ENCODE measurements at regions not wholly inside any gene's neighbourhood (a gene's known extent, or its start where the extent isn't known, plus 50 kb on each side); places are given as distances from the start of the nearest gene placed in this dataset.

DNA sequence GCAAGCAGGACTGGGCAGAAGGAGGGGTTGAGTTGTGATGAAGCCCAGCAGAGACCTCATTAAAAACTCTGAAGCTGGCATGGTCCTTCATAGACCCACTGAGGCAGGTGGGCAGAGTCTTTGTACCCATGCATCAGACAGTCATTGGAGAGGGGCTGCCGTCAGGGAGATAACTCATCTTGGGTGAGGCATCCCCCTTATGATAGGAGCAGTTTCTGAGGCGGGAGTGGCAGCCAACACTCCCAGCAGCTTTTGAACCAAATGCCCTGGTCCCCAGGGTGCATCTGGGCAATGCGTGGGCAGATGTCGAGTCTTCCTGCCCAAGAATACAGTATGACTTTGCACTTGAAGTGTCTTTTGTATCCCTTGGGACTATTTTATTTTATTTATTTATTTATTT is 68.1 kb downstream of the HTR5A start:
- Histone ChIP-seq H3K4me3 (ENCODE audit: insufficient read length, low read depth) (no peak overlapping the region), H3K9ac (ENCODE audit: insufficient read length, low read depth) (no peak overlapping the region), H3K4me1 (ENCODE audit: insufficient read depth, insufficient read length) (peaks cover 6% of the 10 kb centered on the region), H3K9me3 (ENCODE audit: insufficient read depth, low read length) (no peaks in the 10 kb centered on the region), H3K27me3 (ENCODE audit: insufficient read depth, insufficient read length) (no peaks in the 10 kb centered on the region), H3K36me3 (ENCODE audit: insufficient read depth, insufficient read length, low read length) (no peaks in the 10 kb centered on the region)
- DNase-seq (ENCODE audit: low read depth, low spot score), result no peak
- TF ChIP-seq ZNF274 (IDR thresholded peaks at IDR 0.05; ENCODE audit: low read depth, low read length) (no peak), SUZ12 (IDR thresholded peaks at IDR 0.05; ENCODE audit: extremely low read depth, insufficient read depth, insufficient read length) (no peak), YY1 (IDR thresholded peaks at IDR 0.05; ENCODE audit: insufficient read depth, insufficient read length) (no peak)

DNA sequence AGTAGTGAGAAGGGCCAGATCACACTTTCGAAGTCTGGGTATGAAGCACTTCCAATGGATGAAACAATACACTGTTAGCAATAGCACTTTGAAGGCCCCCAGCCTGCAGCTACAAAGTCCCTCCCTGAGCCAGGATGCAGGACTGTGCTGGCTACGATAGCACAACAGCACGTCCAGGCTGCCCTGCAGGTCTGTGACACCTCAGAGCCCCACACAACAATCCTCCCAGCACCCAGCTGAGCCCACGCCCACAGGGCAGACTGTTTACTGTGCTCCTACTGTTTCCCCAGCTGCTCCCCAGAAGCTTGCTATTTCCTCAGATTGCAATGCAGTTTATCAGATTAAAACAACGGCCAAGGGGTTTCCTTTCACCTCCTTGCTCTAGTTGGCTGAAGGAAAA is 71.4 kb downstream of the HTR5A start:
- peaks cover 6% of the 10 kb centered on the region for H3K4me1 ChIP-seq (ENCODE audit: insufficient read depth, insufficient read length)
- peaks cover 3% of the 10 kb centered on the region for H3K27me3 ChIP-seq (ENCODE audit: insufficient read depth, insufficient read length)
- H3K36me3 ChIP-seq (ENCODE audit: insufficient read depth, insufficient read length, low read length), result no peaks in the 10 kb centered on the region
- H3K9me3 ChIP-seq (ENCODE audit: insufficient read depth, low read length), result no peaks in the 10 kb centered on the region
- no peak for DNase-seq (ENCODE audit: low read depth, low spot score)
- TF ChIP-seq ZNF274 (IDR thresholded peaks at IDR 0.05; ENCODE audit: low read depth, low read length) (no peak), YY1 (IDR thresholded peaks at IDR 0.05; ENCODE audit: insufficient read depth, insufficient read length) (no peak), SUZ12 (IDR thresholded peaks at IDR 0.05; ENCODE audit: extremely low read depth, insufficient read depth, insufficient read length) (no peak)
- H3K9ac ChIP-seq (ENCODE audit: insufficient read length, low read depth), result no peak overlapping the region
- no peak overlapping the region for H3K4me3 ChIP-seq (ENCODE audit: insufficient read length, low read depth)

DNA sequence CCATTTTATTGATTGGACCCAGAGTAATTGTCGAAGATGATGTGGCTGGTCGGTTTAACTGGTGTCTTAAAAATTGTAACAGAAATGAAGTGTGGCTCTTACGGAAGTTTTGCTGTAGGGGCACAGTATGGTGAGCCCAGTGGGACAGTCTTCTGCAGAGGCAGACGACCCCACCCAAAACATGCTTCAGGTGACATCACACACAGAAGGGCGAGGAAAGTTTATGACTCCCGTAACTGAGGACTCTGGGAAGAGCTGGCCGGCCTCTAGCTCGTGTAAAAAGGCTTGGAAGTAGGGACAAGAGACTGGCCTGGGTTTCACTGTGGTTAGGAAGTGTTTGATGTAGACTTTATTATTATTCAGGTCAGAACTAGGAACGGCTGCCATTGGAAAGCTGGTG is 73.3 kb downstream of the HTR5A start:
- Histone ChIP-seq H3K4me1 (ENCODE audit: insufficient read depth, insufficient read length) (peaks cover 6% of the 10 kb centered on the region), H3K4me3 (ENCODE audit: insufficient read length, low read depth) (no peak overlapping the region), H3K9ac (ENCODE audit: insufficient read length, low read depth) (no peak overlapping the region), H3K27me3 (ENCODE audit: insufficient read depth, insufficient read length) (peaks cover 3% of the 10 kb centered on the region), H3K9me3 (ENCODE audit: insufficient read depth, low read length) (no peaks in the 10 kb centered on the region), H3K36me3 (ENCODE audit: insufficient read depth, insufficient read length, low read length) (no peaks in the 10 kb centered on the region)
- no peak for DNase-seq (ENCODE audit: low read depth, low spot score)
- TF ChIP-seq YY1 (IDR thresholded peaks at IDR 0.05; ENCODE audit: insufficient read depth, insufficient read length) (no peak), ZNF274 (IDR thresholded peaks at IDR 0.05; ENCODE audit: low read depth, low read length) (no peak), SUZ12 (IDR thresholded peaks at IDR 0.05; ENCODE audit: extremely low read depth, insufficient read depth, insufficient read length) (no peak)

DNA sequence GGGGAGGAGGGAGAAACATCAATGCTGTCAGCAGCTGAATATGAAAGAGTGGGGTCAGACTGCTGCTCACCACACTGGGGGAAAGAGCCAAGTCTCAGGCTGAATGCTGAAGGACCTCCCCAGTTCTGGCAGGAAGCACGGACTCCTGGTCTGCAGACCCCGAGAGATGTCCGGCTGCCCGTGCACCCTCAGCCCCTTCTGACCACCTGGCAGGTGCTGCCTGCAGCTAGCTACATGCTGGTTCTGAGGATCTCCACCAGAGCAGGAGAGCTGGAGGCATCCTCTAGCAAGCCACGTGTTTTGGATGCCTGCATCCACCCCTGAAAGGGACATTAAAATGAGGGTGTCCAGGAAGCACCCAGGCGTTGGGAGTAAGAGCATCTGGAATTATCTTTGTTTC is 74.2 kb downstream of the HTR5A start:
- TF ChIP-seq SUZ12 (IDR thresholded peaks at IDR 0.05; ENCODE audit: extremely low read depth, insufficient read depth, insufficient read length), result no peak
- TF ChIP-seq ZNF274 (IDR thresholded peaks at IDR 0.05; ENCODE audit: low read depth, low read length), result no peak
- TF ChIP-seq YY1 (IDR thresholded peaks at IDR 0.05; ENCODE audit: insufficient read depth, insufficient read length), result no peak
- Histone ChIP-seq H3K27me3 (ENCODE audit: insufficient read depth, insufficient read length) (peaks cover 3% of the 10 kb centered on the region), H3K4me3 (ENCODE audit: insufficient read length, low read depth) (no peak overlapping the region), H3K9ac (ENCODE audit: insufficient read length, low read depth) (no peak overlapping the region), H3K4me1 (ENCODE audit: insufficient read depth, insufficient read length) (peaks cover 6% of the 10 kb centered on the region), H3K9me3 (ENCODE audit: insufficient read depth, low read length) (no peaks in the 10 kb centered on the region), H3K36me3 (ENCODE audit: insufficient read depth, insufficient read length, low read length) (no peaks in the 10 kb centered on the region)
- DNase-seq (ENCODE audit: low read depth, low spot score), result no peak

DNA sequence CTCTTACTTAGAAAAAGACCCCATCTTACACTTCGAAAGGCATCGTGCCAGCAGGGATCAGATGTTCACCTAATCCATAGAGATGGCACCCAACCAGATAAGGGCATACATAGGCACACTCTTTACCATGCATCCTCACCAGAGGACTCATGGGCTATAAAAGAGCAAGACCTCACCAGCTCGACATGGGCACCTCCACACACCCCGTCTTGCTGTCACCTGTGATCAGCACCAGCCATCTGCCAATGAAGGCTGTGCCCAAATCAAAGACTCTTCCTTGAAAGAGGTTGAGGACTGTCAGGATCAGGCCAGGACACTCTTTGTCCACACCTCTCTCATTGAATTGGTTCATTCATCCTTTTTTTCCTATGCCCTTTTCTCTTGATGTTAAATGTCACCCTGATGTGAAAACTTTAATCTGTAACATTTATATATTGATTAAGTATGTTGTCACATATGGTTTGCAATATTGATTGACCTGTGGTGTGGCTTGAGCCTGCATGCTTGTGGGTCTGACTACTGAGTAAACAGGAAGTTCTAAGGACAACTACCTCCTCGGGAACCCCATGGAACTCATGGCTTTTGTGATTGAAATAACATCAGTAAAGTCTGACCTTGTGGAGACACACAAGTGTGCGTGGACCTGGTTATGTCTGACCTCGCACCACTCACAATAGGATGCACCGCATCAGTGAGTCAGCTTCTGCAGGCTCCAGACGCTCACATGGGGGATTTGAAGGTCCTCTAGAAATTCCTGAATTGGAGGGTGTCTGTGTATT is 75.5 kb downstream of the HTR5A start:
- no peaks in the 10 kb centered on the region for H3K9me3 ChIP-seq (ENCODE audit: insufficient read depth, low read length)
- H3K27me3 ChIP-seq (ENCODE audit: insufficient read depth, insufficient read length), result peaks cover 3% of the 10 kb centered on the region
- TF ChIP-seq ZNF274 (IDR thresholded peaks at IDR 0.05; ENCODE audit: low read depth, low read length) (no peak), SUZ12 (IDR thresholded peaks at IDR 0.05; ENCODE audit: extremely low read depth, insufficient read depth, insufficient read length) (no peak), YY1 (IDR thresholded peaks at IDR 0.05; ENCODE audit: insufficient read depth, insufficient read length) (no peak)
- no peak overlapping the region for H3K9ac ChIP-seq (ENCODE audit: insufficient read length, low read depth)
- H3K4me1 ChIP-seq (ENCODE audit: insufficient read depth, insufficient read length), result peaks cover 6% of the 10 kb centered on the region
- no peaks in the 10 kb centered on the region for H3K36me3 ChIP-seq (ENCODE audit: insufficient read depth, insufficient read length, low read length)
- no peak overlapping the region for H3K4me3 ChIP-seq (ENCODE audit: insufficient read length, low read depth)
- no peak for DNase-seq (ENCODE audit: low read depth, low spot score)

DNA sequence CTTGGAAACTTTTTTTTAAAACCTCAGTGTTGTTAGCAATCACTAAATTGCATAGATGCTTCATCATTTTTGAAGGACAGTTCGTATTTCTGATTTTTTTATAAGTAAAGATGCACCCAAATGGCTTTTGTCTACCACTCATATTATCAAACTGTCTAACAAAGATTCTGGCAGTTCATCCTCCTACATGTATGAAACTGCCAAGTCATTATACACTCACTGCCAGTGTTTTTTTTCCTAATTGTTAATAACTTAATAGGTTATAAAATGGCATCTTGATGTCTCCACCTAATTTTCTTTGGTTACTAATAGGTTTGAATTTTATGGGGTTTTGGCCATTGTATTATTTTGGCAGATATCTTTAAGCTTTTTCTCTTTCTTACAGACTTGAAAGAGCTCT is 77.0 kb downstream of the HTR5A start:
- no peaks in the 10 kb centered on the region for H3K36me3 ChIP-seq (ENCODE audit: insufficient read depth, insufficient read length, low read length)
- no peak overlapping the region for H3K4me3 ChIP-seq (ENCODE audit: insufficient read length, low read depth)
- peaks cover 3% of the 10 kb centered on the region for H3K27me3 ChIP-seq (ENCODE audit: insufficient read depth, insufficient read length)
- no peaks in the 10 kb centered on the region for H3K4me1 ChIP-seq (ENCODE audit: insufficient read depth, insufficient read length)
- H3K9ac ChIP-seq (ENCODE audit: insufficient read length, low read depth), result no peak overlapping the region
- H3K9me3 ChIP-seq (ENCODE audit: insufficient read depth, low read length), result peaks cover 4% of the 10 kb centered on the region; the same call in 1 of the 2 replicates
- TF ChIP-seq SUZ12 (IDR thresholded peaks at IDR 0.05; ENCODE audit: extremely low read depth, insufficient read depth, insufficient read length) (no peak), ZNF274 (IDR thresholded peaks at IDR 0.05; ENCODE audit: low read depth, low read length) (no peak), YY1 (IDR thresholded peaks at IDR 0.05; ENCODE audit: insufficient read depth, insufficient read length) (no peak)
- no peak for DNase-seq (ENCODE audit: low read depth, low spot score)

DNA sequence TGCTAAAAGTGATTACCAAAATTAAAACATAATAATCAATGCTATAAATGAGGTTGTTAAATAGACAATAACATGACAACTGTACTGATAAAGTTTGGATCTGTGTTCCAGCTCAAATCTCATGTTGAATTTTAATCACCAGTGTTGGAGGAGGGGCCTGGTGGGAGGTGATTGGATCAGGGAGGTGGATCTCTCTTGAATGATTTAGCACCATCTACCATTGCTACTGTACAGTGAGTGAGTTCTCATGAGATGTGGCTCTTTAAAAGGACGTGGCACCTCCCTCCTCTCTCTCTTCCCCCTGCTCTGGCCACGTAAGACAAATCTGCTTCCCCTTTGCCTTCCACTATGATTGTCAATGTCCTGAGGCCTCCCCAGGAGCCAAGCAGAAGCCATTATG is 77.5 kb downstream of the HTR5A start:
- Histone ChIP-seq H3K4me3 (ENCODE audit: insufficient read length, low read depth) (no peak overlapping the region), H3K9me3 (ENCODE audit: insufficient read depth, low read length) (peaks cover 4% of the 10 kb centered on the region; the same call in 1 of the 2 replicates), H3K9ac (ENCODE audit: insufficient read length, low read depth) (no peak overlapping the region), H3K27me3 (ENCODE audit: insufficient read depth, insufficient read length) (peaks cover 3% of the 10 kb centered on the region), H3K36me3 (ENCODE audit: insufficient read depth, insufficient read length, low read length) (no peaks in the 10 kb centered on the region), H3K4me1 (ENCODE audit: insufficient read depth, insufficient read length) (no peaks in the 10 kb centered on the region)
- TF ChIP-seq YY1 (IDR thresholded peaks at IDR 0.05; ENCODE audit: insufficient read depth, insufficient read length) (no peak), SUZ12 (IDR thresholded peaks at IDR 0.05; ENCODE audit: extremely low read depth, insufficient read depth, insufficient read length) (no peak), ZNF274 (IDR thresholded peaks at IDR 0.05; ENCODE audit: low read depth, low read length) (no peak)
- no peak for DNase-seq (ENCODE audit: low read depth, low spot score)
